ENCODE measurements at regions not wholly inside any gene's neighbourhood (a gene's known extent, or its start where the extent isn't known, plus 50 kb on each side); places are given as distances from the start of the nearest gene placed in this dataset.

DNA sequence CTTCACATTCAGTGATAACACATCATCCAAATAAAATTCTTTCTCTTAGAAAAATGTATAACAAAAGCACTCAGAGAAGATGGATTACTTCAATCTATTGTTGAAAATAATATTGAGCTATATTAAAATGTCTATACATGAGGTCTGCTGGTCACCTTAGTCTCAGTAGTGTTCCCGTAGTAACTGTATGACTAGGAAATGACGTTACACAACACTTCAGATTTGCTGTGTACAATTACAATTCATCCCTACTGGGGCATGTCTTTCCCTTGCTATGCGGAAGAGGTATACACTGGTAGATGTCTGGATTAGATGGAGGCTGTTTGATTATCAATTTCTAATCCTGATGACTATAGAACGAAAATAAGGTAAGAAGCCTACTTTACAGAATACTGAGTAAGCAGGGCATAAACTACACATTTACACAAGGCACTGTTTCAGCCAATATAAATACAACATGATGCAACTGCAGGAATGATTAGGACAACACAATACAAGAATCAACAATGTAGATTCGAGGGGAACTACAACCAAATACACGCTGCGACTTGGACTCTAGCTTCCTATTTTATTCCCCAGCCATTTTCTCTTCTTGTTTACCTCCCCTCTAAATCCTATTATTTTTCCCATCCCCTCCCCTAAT, 982.5 kb upstream of the CDH8 start:
- DNase-seq = no peak

DNA sequence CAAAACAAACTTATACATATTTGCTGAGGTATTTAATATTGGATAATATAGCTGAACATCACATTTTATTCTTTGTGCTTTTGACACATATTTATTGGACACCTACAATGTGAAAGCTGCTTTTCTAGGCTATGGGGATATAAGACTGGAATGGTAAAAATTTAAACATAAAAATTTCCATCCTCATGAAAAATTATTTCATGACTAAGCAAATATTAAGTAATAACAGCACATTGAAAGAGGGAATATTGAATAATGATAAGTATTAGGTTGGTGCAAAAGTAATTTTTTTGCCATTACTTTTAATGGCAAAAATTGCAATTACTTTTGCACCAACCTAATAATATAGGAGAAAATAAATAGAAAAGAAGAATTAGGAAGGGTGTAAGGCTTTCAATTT, 972.5 kb upstream of the CDH8 start:
- DNase-seq = no peak

DNA sequence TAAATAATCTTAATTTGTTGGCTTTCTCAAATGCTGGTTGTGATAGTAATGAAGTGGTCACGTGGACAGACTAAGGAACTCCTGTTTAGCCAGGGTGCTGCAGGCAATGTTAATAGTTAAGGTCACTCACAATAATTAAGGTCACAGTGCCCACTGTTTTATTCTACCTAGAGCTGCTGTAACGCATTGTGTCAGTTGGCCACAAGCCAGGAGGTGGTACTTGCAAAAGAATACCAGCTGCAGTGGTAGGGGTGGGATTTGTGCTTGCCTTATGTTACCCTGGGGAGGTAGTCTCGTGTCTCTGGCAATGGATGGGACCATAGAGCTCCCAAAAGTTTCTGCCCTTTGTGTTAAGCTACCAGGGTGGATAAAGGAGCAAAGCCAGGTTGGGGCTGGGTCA, 969.1 kb upstream of the CDH8 start:
- DNase-seq = no peak

DNA sequence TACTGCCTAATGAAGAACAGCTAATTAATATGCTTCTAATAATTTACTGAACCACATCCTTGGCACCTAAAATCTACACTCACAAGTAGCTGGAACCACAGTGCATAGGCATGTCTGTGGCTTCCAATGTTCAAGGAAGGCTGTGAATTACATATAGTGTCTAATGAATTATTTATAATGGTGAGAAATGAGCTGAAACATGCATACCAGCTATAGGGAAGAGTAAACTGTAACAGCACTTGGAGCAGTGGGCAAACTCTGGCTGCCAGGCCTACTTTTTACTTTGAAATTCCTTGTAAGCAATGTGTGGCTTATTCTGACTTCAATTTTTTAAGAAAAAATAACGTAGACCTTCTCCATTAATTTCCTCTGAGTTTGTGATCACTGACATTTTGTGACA, 953.2 kb upstream of the CDH8 start:
- DNase-seq = no peak

DNA sequence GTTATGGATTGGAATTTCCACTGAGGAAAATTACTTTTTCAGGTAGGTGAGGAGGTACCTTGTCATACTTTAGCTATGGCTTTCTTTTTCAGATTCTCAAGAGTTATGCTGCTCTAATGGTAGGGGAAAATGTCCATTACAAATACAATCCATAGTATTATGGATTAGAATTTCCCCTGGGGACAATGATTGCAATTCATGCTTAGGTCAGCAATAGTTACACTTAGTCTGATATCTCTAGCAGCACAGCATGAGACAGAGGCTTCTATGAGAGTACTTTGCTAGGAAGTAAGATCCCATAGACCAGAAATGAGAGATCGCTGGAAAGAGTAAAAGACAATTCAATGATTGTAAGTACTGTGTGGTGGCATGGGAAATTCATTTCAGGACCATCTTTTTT, 949.5 kb upstream of the CDH8 start:
- DNase-seq = no peak

DNA sequence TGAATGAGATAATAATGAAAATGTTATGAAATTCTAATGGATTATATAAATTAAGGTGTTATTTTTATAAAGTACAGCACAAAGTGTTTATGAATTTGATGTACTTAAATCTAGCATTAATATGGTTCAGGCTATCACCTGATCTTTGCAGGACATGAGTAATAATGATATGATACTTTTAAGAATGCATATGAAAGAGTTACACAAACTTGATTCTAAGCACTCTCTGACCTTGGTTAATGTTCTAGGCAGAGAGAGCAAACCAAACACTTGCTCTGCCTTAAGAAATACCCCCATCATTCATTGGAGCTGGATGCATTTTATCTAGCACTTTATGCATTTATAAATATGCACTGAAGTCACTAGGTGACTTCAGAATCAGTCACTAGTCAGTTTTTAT, 942.2 kb upstream of the CDH8 start:
- DNase-seq = no peak

DNA sequence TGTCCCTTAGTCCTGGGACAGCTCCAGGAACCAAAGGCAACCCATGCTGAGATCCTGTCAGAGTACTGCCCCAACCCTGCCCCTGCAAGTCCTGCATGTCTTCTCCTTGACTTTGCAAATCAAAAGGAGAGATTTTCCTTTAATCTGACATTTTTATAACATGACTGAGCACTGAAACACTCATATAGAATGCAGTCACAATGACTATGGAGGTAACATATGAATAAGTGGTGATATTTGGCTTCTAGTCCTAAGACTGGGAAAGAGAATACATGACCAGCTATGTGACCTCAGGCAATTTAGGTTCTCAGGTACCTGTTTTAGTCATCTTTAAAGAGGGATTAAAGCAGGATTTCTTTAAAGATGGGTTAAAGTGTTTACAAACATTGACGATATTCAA, 941.6 kb upstream of the CDH8 start:
- no peak for DNase-seq

DNA sequence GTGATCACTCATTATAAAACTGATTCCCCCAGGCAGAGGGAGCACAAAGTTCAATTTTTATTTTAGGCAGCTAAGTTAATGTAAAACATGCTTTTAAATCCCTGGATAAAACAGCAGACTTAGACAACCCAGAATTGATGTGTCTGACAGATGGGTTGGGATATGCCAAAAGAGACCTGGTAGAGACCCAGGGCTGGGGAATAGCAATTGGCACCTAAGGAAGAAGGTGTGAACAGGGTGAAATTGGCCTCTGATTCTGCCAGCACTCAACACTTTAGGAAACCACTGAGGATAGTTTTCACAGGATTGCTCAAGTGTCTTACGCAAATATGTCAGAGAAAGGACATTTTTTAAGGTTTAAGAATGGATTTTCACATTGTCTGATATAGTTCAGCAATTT, 938.2 kb upstream of the CDH8 start:
- no peak for DNase-seq

DNA sequence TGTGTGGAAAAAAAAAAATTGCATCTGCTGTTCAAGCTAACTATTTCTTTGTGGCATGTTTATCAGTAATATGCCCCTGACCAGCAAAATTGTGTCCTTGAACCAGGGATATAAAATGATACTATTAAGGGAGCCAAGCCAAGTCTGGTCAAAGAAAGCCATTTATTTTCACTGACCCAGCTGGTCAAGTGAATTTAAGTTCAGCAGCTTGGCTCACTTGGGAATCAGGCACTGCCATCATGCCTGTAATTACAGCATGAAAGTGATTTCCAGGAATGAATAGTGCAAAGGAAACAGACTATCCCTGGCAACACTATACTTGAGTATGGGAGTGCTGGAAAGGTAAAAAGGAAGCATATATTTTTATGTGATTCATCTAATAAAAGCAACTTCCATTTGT, 934.6 kb upstream of the CDH8 start:
- DNase-seq = no peak

DNA sequence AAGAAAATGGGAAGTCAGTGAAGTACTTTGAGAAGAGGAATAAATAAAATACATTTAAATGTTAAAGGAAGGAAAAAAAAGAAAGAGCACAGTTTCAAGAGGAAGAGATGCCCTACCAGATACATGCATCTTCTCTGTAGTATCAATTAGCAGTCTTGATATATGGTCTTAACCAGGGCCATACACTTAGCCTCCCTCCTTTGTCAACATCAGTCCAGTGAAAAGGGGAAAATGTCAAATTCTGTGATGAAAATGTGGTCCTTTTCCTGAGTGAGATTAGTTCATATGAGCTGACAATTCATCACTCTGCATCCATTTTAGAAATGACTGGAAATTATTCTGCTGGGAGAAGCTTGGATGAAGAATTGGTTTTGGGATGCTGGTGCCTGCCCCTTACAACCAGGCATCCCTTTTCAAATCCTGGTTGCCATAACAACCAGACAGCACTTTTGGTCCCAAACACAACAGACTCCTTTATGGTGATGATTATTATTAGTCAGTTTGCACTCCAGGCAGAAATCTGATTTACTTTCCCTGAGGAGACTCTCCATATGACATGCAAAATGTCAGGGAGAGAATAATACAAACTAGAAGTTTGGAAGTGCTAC, 933.6 kb upstream of the CDH8 start:
- DNase-seq = no peak

DNA sequence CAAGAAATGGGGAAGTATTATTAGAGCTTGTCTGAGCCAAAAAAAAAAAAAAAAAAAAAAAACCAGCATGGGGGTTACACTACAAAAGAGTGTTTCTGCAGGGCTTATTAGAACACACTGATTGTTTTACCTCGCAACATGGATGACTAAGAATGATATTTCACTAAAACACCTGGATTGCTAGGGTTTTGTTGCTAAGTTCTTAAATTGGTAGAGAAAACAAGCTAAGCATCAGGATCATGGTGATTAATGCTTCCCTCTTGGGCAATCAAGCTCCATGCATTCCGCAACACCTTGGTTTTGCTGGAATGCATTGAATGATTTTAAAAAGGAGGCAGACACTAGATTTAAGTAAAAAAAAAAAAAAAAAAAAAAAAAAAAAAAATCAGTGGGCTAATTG, 931.4 kb upstream of the CDH8 start:
- no peak for DNase-seq

DNA sequence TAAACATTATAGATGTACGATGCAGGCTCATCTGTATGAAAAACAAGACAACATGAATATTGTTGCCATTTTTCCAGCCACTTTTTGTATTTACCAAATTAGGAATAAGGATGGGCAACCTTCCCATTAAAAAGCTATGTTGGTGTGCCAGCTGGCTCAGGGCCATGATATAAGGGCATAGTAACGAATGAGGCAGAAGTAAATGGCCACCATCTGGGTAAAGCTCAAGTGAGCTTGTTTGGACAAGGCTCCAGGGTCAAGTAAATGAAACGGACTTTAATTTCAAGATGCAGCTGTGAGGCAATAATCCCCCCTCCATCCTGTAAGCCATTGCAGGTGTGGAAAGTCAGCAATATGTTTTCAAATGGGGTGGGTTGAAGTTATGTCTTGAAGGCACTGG, 930.9 kb upstream of the CDH8 start:
- no peak for DNase-seq

DNA sequence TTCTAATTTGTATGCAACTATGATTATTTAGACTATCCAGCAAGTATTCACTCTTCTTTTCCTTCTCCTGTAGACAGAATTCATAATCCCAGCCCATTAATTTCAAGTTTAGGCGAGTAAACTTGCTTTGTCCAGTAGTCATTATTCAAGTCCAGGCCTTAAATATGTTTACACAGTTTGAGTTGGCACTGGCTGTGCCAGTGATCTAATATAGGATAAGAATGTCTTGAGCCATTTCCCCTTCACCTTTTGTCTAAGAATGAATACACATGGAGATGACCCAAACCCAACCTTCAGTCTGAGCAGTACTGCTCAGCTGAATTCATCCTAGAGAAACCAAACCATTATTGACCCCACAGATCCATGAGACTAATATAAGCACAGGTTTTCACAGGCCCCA, 930.4 kb upstream of the CDH8 start:
- no peak for DNase-seq

DNA sequence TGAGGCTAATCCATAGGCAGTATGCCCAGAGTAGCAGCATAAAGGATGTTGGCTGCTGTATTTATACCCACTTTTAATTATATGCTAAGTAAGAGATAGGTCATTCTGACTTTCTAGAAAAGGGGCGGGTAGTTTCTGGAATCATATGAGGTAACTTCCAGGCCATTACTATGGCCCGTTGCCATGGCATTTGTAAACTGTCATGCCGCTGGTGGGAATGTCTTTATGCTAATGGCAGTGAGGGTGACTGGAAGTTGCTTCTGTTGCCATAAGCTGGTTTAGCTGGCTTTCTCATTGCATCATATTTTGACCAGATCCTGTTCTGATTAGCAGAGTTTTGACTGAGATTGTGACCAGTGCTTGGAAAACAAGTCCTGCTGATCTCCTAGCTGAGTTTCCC, 929.6 kb upstream of the CDH8 start:
- no peak for DNase-seq

DNA sequence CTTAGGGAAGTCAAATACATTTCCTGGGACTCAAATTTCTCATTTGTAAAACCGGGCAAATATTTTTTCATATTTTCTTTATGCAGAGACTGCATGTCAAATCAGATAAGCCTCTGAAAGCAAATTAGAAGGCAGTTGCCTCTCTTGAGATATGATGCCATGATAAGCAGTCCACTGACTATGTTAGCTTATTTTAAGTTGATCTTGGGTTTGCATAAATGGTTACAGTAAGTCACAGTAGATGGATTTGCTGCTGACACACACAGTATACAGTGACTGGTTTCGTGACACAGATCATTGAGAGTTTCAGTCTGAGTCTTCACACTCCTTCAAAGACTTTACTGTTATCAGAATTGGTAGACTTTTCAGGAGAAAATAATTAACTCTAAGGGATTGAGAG, 927.6 kb upstream of the CDH8 start:
- DNase-seq = no peak

DNA sequence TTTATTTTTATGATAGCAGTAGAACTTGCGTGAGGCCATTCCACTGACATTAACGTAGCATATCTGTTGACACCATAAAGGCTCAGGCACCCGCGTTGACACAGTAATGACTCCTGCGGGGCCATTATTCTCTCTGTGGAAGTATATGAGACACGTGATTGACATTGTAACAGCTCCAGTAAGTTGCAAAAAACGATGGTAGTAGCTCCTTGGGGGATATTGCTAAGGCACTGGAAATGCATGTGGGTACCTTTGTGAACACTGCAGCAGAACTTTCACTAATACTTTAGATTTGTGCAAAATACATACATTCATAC, 918.8 kb upstream of the CDH8 start:
- DNase-seq = no peak

DNA sequence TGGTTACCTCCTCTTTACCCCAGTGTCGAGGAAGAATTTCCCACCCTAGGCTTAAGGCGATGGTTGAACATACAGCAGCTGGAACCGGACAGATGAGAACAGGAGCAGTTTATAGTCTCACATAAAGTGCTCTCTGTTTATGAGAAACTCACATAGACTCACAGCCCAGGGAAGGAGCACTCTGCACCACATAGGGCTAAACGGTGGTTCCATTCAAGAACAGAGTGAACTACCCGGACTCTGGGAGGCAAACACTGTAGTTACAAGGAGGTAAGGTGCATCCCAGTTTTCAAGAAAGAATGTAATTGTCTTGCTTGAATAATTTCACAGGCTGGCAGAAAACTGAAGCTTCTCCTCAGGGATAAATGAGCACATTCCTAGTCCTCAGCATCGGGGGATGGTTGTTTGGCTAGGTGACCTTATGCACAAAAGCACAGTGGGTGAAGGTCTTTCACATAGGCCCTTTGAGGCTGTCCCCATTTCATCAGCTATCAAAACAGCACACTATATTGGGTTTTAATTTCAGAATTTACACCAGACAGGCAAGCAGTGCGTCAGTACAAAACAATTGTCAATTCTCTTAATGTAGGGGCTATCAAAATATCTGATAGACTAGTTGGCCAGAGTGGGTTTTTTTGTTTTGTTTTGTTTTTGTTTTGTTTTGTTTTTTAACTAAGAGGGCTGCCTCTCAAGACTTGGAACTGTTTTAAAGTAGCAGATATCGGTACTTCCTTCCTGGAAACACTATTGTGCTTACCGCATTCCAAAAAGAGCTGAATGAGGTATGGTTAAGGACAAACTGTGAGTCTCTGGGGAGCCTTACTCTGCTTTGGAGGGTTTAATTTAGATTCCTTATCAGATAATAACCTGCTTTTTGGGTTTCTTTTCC, 918.1 kb upstream of the CDH8 start:
- no peak for DNase-seq

DNA sequence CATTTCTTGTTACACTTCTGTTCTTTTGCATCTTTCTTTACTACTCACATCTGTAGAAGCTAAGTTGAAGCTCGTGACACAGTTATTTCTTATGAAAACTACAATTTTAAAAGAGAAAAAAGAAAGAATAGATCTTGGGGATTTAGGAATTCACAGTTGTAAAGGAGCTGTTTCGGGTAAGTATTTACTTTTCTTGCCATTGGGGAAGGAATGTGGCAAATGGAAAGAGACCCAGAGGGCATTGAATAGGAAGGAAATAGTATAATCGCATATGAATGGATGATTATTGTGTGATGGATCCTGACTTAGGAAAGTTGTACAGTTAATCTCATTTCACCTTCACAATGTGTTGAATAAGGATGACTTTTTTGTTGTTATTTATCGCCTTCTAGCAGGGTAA, 914.1 kb upstream of the CDH8 start:
- no peak for DNase-seq

DNA sequence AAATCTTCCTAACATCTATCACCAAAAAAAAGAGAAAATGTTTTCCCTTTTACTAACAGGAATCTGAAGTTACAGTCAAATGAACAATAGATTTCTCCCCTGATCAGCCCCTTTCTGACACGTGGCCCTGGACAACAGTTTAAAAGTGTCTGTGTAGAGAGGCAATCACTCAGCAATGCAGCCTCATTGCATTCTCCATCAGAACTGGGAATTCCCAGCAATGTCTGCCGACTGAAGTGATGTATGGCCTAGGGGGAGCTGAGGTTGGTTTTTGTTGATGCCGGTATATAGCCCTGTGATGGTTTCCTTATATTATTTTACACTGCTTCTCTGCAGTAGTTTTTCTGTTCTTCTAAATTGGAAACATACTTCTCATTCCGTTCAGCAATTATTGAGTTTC, 904.3 kb upstream of the CDH8 start:
- no peak for DNase-seq

DNA sequence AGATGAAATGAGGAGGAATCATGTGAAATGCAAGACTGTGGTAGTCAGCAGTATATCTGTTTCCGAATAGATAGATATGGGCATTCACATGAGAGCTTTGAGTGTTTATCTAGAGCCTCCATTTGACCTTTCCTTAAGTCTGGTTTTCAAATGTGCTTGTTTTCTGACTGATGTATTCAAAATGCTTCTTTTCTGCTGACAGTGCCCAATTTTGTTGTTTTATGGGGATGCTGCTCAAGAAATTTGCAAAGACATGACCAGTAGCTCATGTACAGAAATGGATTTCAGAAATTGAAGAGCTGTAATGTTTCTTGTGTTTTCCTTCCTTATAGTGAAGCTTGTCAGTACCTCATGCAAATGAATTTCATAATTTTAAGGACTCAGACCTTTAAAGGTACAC, 903.4 kb upstream of the CDH8 start:
- DNase-seq = no peak

DNA sequence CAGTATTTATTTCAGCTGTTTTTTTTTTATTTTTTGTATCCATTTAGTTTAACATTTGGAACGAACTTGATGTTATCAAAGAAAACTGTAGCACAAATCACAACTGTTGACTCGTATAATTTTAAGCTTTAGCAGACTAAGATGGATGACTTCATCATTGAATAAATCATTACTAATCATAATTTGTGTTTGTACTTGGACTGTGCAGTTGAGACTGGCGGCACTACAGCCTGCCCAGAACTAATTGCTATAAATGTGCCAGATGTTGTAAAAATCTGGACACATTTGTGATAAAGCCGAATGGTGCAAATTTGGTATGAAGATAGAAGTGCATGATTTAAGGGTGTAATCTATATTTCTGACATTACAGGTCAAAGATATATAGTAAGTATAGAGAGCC, 897.7 kb upstream of the CDH8 start:
- DNase-seq = no peak

DNA sequence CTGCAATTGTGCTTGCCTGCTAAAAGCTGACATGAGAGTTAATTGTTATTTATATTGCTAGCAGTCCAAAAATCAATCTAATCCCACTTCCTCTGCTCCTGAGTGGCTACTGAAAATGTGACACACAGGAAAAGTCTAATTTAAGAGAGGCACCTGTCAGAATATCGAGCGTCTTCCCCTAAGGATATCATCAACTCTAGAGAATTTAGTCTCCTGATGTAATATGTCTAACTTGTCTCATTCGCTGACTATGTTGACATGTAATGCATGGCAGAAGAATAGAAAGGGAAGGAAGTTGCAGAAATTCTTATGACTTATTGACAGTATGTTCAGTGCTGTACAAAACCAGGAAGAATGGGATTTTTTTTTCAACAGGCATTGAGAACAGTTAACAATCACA, 893.4 kb upstream of the CDH8 start:
- no peak for DNase-seq

DNA sequence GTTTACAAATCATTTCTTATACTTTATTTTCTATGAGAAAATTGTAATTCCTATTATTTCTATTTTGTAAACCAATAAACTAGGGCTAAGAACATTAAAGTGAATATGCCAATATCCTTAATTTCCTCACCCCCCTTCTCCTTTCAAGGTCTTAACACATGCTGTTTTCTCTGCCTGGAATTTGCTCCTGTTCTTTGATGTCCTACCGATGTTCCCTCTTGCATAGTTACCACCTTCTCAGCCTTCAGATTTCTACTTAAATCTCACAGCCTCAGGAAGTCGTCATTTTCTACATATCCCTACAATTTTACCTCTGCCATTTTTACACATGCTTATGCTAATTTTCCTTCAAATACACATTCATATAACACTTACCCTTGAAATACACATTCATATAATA, 890.9 kb upstream of the CDH8 start:
- no peak for DNase-seq

DNA sequence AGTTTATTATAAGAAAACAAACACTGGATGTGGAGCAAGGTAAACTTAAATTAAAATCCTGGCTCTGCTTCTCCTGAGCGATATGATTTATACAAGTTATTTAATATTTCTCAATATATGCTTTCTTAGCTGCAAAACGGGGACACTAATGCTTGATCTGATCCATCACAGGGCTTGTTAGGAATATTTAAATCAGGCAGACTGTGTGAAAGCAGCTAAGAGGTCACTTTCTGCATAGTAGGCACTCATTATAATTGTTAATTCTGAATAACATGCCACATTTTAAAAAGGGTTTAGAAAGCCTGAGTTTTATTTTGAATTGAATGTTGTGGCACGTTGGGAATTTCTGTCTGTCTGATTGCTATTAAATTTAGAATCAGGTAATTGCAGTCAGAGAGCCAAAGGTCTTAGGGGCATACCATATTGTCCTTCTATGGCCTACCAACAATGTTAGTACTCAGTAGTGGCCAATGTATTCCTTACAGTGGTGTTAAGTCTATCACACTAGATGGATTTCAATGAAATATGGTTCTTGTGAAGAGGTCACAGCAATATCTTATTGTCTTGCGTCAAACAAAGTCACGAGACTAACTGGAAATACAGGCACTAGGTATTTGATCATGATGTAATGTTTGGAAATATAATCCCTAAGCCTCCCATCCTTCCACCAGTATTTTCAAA, 890.0 kb upstream of the CDH8 start:
- DNase-seq = no peak

Measured in midbrain (tissue), 1 donor.